BJ (cell line): ENCODE measurements at regions not wholly inside any gene's neighbourhood (a gene's known extent, or its start where the extent isn't known, plus 50 kb on each side); places are given as distances from the start of the nearest gene placed in this dataset.
"Not testable (repeated sequence)": the region's sequence is repeated elsewhere in the genome, so short reads cannot be mapped to it uniquely, and the experiment has no call there.

Source experiments
- CTCF ChIA-PET: fragments of 350-600 bp; formaldehyde crosslinking; extraction: SDS; loops from one replicate; lab custom pipeline; 2021; ENCODE audit warnings: antibody characterized with exemption, inconsistent platforms; lab: Yijun Ruan, JAX
- POLR2A ChIA-PET: fragments of 300-600 bp; sonication (Branson Sonifier 250); formaldehyde crosslinking; extraction: SDS; loops from one replicate; lab custom pipeline; 2021; ENCODE audit warnings: antibody characterized with exemption; lab: Charles Lee
- DNase-seq: peaks from one replicate; pipeline ENCODE4 v3.0.0-alpha.2; 2011; ENCODE audit warnings: low read depth
- H3K27me3 ChIP-seq: 2 replicates; pipeline ENCODE4 v1.6.0; 2011; ENCODE audit warnings: low read length; ENCODE audit not compliant: control insufficient read depth, insufficient read depth
- H3K36me3 ChIP-seq: 2 replicates; pipeline ENCODE4 v1.5.1; 2011; ENCODE audit warnings: low read length; ENCODE audit not compliant: control insufficient read depth, insufficient read depth
- H3K4me3 ChIP-seq: 2 replicates; pipeline ENCODE4 v1.5.1; 2011; ENCODE audit warnings: low read depth, mild to moderate bottlenecking, control low read depth, low read length
- CTCF ChIP-seq: IDR thresholded peaks from 2 replicates; pipeline ENCODE4 v1.5.1; 2011; ENCODE audit warnings: low read depth, mild to moderate bottlenecking, control low read depth, inconsistent platforms, low read length, moderate library complexity; ENCODE audit not compliant: insufficient read depth

- no peak for DNase-seq
- H3K4me3 ChIP-seq, result no peak overlapping the region
- no peaks in the 10 kb centered on the region for H3K36me3 ChIP-seq
- POLR2A ChIA-PET, result no interaction called here
- H3K27me3 ChIP-seq, result peaks cover 5% of the 10 kb centered on the region
- TF ChIP-seq CTCF, result no peak
- CTCF ChIA-PET, result interaction anchor here (1.1 to 3.8 kb wide), 4 partner anchors 16 to 178 kb away, joined by 3 to 34 read pairs (median 4); no protein-coding TSS in a partner anchor
Measured at GRCh38 chr10:30537586-30537985, 92.0 kb downstream of the LYZL2 start.

GRCh38 chr10:30537158-30537557 lies 92.4 kb downstream of the LYZL2 start:
- CTCF ChIA-PET, result interaction anchor here (1.0 to 3.8 kb wide), 4 partner anchors 45 to 177 kb away, joined by 4 to 34 read pairs (median 4); no protein-coding TSS in a partner anchor
- POLR2A ChIA-PET, H3K27me3 ChIP-seq, H3K36me3 ChIP-seq, H3K4me3 ChIP-seq, DNase-seq: not testable (repeated sequence)

- no peak overlapping the region for H3K4me3 ChIP-seq
- ChIA-PET CTCF (interaction anchor here (0.9 to 3.8 kb wide), 9 partner anchors 16 to 177 kb away, joined by 3 to 34 read pairs (median 4); no protein-coding TSS in a partner anchor), POLR2A (no interaction called here)
Measured at GRCh38 chr10:30536578-30536977, 93.0 kb downstream of the LYZL2 start.

GRCh38 chr10:30535677-30536076 lies 93.9 kb downstream of the LYZL2 start:
- POLR2A ChIA-PET, result no interaction called here
- CTCF ChIA-PET, result interaction anchor here (0.5 to 3.8 kb wide), 8 partner anchors 17 to 1654 kb away, joined by 3 to 34 read pairs (median 4); no protein-coding TSS in a partner anchor
- Histone ChIP-seq H3K4me3 (no peak overlapping the region), H3K27me3 (peaks cover 5% of the 10 kb centered on the region), H3K36me3 (no peaks in the 10 kb centered on the region)
- no peak for DNase-seq
- TF ChIP-seq CTCF, result no peak

More at GRCh38 chr10:30536578-30536977, 93.0 kb downstream of the LYZL2 start:
- no peaks in the 10 kb centered on the region for H3K36me3 ChIP-seq
- TF ChIP-seq CTCF, result no peak
- H3K27me3 ChIP-seq, result peaks cover 5% of the 10 kb centered on the region
- no peak for DNase-seq

- peaks cover 5% of the 10 kb centered on the region for H3K27me3 ChIP-seq
- DNase-seq, result no peak
- CTCF ChIA-PET, result interaction anchor here (0.6 to 3.9 kb wide), 14 partner anchors 15 to 163 kb away, joined by 3 to 30 read pairs (median 4); no protein-coding TSS in a partner anchor
- peak; percentile 74 for TF ChIP-seq CTCF
- POLR2A ChIA-PET, result no interaction called here
- H3K36me3 ChIP-seq, result no peaks in the 10 kb centered on the region
- H3K4me3 ChIP-seq, result no peak overlapping the region
Measured at GRCh38 chr10:30534465-30535144, 94.9 kb downstream of the LYZL2 start.
